Cardiac fibroblast (primary cell): ENCODE measurements at regions not wholly inside any gene's neighbourhood (a gene's known extent, or its start where the extent isn't known, plus 50 kb on each side); places are given as distances from the start of the nearest gene placed in this dataset.

ENCODE experiments used
- DNase-seq, 2 donors: peaks; one replicate each; pipeline versions ENCODE4 v3.0.0 to v3.0.0-alpha.2; 2010; ENCODE audit warnings: low read depth in 2 of 2
- H3K4me3 ChIP-seq, 2 donors: replicated peaks in 1 of 2; 1 replicate in 1 of 2; 2 replicates in 1 of 2; pipeline ENCODE4 v1.5.1; 2011; ENCODE audit warnings: low read depth in 2 of 2, low read length in 2 of 2, mild to moderate bottlenecking in 2 of 2, moderate library complexity in 1 of 2
- TF ChIP-seq, protein P1 (sequence below): IDR thresholded peaks from one replicate; pipeline ENCODE4 v1.5.1; 2011; ENCODE audit warnings: low read depth, mild to moderate bottlenecking, low read length, inconsistent platforms

DNA sequence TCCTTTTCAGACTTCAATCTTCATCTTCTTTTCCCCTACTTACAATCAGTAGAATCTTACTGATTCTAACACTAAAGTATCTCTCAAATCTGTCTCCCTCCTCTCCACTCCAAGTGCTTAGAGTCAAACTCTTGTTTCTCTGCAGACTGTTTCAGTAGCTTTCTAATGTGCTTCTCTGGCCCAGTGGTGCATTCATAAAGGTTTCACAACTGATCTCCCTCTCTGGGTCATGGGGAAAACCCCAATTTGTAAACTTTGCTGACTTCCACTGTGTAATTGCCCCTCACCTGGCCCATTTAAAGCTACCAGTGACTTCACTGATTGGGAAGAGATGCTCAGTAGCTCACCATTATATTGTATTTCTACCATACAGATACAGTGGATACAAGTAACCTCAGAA, 183.6 kb downstream of the FAXC start:
- no peak overlapping the region for H3K4me3 ChIP-seq
- TF ChIP-seq, protein P1, sequence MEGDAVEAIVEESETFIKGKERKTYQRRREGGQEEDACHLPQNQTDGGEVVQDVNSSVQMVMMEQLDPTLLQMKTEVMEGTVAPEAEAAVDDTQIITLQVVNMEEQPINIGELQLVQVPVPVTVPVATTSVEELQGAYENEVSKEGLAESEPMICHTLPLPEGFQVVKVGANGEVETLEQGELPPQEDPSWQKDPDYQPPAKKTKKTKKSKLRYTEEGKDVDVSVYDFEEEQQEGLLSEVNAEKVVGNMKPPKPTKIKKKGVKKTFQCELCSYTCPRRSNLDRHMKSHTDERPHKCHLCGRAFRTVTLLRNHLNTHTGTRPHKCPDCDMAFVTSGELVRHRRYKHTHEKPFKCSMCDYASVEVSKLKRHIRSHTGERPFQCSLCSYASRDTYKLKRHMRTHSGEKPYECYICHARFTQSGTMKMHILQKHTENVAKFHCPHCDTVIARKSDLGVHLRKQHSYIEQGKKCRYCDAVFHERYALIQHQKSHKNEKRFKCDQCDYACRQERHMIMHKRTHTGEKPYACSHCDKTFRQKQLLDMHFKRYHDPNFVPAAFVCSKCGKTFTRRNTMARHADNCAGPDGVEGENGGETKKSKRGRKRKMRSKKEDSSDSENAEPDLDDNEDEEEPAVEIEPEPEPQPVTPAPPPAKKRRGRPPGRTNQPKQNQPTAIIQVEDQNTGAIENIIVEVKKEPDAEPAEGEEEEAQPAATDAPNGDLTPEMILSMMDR = no peak
- DNase-seq = no peak

DNA sequence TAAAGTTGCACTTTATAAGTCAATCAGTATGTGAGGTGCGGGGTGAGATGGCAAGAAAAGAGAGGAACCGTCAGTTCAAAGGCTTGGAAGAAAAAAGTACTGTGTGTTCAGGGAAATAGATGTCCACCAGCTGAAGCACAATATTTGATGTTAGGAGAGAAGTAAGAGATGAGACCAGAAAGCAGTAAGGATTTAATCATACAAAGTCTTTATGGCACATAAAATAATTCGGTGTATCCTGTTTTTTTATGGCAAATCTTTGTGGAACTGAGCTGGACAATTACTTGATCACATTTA, 197.2 kb downstream of the FAXC start:
- no peak for DNase-seq
- no peak overlapping the region for H3K4me3 ChIP-seq
- TF ChIP-seq, protein P1 = no peak

DNA sequence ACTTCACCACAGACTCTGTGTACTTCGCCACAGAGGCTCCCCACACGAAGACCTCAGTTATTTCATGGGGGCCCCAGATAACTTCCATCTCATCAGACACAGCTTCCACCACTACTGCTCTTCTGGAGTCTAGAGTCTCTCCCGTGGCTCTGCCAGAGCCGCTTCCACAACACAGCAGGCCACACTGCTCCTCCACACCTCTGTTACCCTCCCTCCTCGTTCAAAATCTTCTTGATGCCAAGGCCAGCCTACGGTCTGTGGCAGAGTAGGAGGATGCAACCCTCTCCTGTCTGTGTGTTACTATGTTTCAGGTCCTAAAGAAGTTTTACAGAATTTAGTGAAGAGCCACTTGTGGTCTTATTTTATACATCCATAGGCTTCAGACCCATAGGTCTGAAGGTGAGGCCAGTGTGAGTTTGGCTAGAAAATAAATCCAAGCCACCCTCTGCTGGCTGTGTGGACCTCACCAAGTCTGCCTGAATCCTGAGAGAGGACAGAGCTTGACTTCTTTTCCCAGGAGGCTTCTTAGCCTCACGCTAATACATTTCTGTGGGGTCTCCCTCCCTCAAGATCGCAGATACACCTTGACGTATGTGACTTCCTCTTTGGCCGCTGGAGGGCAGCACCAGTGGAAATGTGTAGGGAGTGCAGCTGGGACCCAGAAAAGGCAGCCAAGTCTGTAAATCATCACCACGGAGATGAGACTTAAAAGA, 197.7 kb downstream of the FAXC start:
- TF ChIP-seq, protein P1 = peak; percentile 35
- peak; percentile 8 to 10 for DNase-seq
- no peak overlapping the region for H3K4me3 ChIP-seq

DNA sequence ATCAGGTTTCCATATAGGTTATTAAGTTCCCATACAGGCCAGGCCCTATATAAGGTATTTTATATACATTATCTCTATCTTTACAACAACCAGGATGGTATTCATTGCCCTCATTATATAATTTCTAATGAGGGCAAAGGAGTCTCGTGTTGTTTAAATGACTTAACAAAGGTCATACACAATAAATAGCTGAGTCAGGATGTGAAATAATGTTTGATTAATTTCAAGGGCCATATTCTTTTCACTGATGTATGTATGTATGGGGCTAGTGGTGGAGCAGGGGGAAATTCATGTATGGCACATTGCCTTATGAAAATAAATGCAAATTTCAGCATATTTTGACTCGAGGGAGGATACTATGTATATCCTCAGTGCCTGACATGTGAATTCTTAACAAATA, 200.7 kb downstream of the FAXC start:
- DNase-seq = no peak
- H3K4me3 ChIP-seq = no peak overlapping the region
- TF ChIP-seq, protein P1 = no peak

DNA sequence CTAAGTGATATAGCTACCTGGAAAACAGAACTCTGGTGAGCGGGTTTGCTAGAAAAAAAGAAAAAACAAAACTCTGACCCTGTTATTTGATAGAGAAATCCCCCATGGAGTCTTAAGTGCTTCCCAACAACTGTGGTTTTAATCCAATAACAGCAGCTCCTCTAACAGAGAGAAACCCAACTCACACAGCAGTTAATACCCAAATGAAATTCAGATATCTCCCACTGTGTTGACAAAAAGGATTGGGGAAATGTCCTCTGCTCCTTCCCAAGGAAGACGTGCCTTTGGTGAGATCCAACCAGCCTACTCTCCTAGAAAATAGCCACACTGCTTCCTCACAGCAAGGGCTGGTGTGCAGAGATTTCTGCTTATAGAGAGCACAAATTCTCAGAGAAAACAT, 200.4 kb upstream of the FBXL4 start:
- no peak for DNase-seq
- TF ChIP-seq, protein P1 = no peak
- no peak overlapping the region for H3K4me3 ChIP-seq

DNA sequence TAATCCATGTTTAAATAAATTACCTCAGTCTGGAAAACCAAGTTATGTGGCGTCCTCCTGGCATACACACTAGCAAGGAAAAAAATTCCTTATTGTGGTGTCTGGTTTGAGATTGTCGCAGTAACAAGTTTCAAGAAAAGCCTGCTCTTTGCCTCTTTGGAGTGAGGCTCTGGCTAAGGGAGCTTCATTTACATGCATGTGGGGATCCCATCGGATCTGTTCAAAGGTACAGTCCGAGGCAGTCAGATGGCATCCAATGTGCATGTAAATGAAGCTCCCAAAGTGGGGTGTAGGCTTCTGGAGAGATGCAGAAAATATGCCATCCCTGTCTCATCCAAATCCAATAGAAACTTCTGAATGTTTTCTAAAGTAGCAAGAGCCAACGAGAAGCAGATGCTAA, 199.5 kb upstream of the FBXL4 start:
- H3K4me3 ChIP-seq = no peak overlapping the region
- TF ChIP-seq, protein P1 = no peak
- no peak for DNase-seq

DNA sequence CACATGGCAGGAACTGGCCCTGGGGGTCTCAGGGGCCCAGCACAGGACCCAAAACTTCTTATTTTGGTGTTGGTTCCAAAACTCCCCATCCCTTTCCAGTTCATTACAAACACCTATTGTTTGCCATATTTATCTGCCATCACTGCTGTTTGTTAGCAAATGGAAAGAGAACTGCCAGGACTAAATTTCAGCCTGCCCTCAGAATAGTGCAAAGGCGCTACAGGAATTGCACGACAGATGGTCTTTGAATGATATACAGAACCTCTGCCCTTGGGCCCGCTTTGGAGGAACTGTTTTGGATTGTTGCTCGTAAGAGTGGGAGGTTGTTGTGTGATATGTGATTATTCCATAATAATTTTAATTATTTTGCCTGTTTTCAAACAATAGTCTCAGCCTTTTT, 199.0 kb upstream of the FBXL4 start:
- TF ChIP-seq, protein P1 = no peak
- H3K4me3 ChIP-seq = no peak overlapping the region
- no peak for DNase-seq
